Keratinocyte (primary cell): ENCODE measurements at regions not wholly inside any gene's neighbourhood (a gene's known extent, or its start where the extent isn't known, plus 50 kb on each side); places are given as distances from the start of the nearest gene placed in this dataset.

Experiments
- EZH2 ChIP-seq: IDR thresholded peaks from one replicate; pipeline ENCODE4 v1.6.1; 2012; ENCODE audit warnings: inconsistent platforms, mild to moderate bottlenecking, low read length, moderate library complexity
- TF ChIP-seq, protein P1 (sequence below), 3 experiments: IDR thresholded peaks in 1 of 3; conservative IDR thresholded peaks in 1 of 3; optimal IDR thresholded peaks in 1 of 3; 2 replicates in 2 of 3; 3 replicates in 1 of 3; pipeline versions ENCODE3 to v1.5.1; 2011; ENCODE audit warnings: low read length in 3 of 3, mild to moderate bottlenecking in 3 of 3, moderate library complexity in 2 of 3, control low read depth in 1 of 3, inconsistent platforms in 1 of 3; ENCODE audit not compliant: insufficient read depth in 2 of 3; ENCODE audit errors: extremely low read depth in 1 of 3

GRCh38 chr5:159416438-159416837 is 86.2 kb upstream of the IL12B start:
- TF ChIP-seq, protein P1, sequence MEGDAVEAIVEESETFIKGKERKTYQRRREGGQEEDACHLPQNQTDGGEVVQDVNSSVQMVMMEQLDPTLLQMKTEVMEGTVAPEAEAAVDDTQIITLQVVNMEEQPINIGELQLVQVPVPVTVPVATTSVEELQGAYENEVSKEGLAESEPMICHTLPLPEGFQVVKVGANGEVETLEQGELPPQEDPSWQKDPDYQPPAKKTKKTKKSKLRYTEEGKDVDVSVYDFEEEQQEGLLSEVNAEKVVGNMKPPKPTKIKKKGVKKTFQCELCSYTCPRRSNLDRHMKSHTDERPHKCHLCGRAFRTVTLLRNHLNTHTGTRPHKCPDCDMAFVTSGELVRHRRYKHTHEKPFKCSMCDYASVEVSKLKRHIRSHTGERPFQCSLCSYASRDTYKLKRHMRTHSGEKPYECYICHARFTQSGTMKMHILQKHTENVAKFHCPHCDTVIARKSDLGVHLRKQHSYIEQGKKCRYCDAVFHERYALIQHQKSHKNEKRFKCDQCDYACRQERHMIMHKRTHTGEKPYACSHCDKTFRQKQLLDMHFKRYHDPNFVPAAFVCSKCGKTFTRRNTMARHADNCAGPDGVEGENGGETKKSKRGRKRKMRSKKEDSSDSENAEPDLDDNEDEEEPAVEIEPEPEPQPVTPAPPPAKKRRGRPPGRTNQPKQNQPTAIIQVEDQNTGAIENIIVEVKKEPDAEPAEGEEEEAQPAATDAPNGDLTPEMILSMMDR (optimal IDR thresholded peaks at IDR 0.05 in 1 of 3, IDR thresholded peaks at IDR 0.05 in 1 of 3, conservative IDR thresholded peaks at IDR 0.05 in 1 of 3; ENCODE audit: extremely low read depth in 1 of 3, insufficient read depth in 2 of 3, low read length in 3 of 3), result no peak
- no peak for TF ChIP-seq EZH2
